RWPE2 (cell line): ENCODE measurements at regions not wholly inside any gene's neighbourhood (a gene's known extent, or its start where the extent isn't known, plus 50 kb on each side); places are given as distances from the start of the nearest gene placed in this dataset.

Experiments used
- ATAC-seq: fragments of 200-7000 bp; cut with Tn5 transposase; 3 replicates; pipeline ENCODE4 v1.9.1; 2021; ENCODE audit warnings: low read depth
- DNase-seq: peaks from one replicate; pipeline ENCODE4 v3.0.0-alpha.2; 2020; ENCODE audit warnings: low spot score
- H3K27ac ChIP-seq: fragments of 450-650 bp; 2 replicates; pipeline ENCODE4 v1.5.1; 2017; ENCODE audit warnings: mild to moderate bottlenecking; ENCODE audit not compliant: poor library complexity, severe bottlenecking
- H3K27me3 ChIP-seq: fragments of 250-450 bp; sonication (Bioruptor Pico); 2 replicates; pipeline ENCODE4 v1.5.1; 2021; ENCODE audit warnings: mild to moderate bottlenecking, moderate library complexity; ENCODE audit not compliant: insufficient read depth, poor library complexity, severe bottlenecking
- H3K36me3 ChIP-seq: fragments of 250-450 bp; sonication (Bioruptor Pico); 2 replicates; pipeline ENCODE4 v1.5.1; 2020; ENCODE audit warnings: low read depth, mild to moderate bottlenecking, moderate library complexity
- H3K4me1 ChIP-seq: fragments of 250-450 bp; sonication (Bioruptor Pico); 2 replicates; pipeline ENCODE4 v1.5.1; 2021; ENCODE audit warnings: mild to moderate bottlenecking, moderate library complexity; ENCODE audit not compliant: insufficient read depth, poor library complexity, severe bottlenecking
- H3K4me3 ChIP-seq: fragments of 250-450 bp; sonication (Bioruptor Pico); 2 replicates; pipeline ENCODE4 v1.5.1; 2021; ENCODE audit warnings: mild to moderate bottlenecking, moderate library complexity; ENCODE audit not compliant: severe bottlenecking
- H3K9me3 ChIP-seq: fragments of 250-450 bp; sonication (Bioruptor Pico); 2 replicates; pipeline ENCODE4 v1.5.1; 2021; ENCODE audit warnings: mild to moderate bottlenecking, moderate library complexity; ENCODE audit not compliant: severe bottlenecking
- CTCF ChIP-seq: fragments of 450-650 bp; IDR thresholded peaks from one replicate; pipeline ENCODE4 v1.5.1; 2017; ENCODE audit warnings: mild to moderate bottlenecking, moderate library complexity; ENCODE audit not compliant: poor library complexity, severe bottlenecking

DNA sequence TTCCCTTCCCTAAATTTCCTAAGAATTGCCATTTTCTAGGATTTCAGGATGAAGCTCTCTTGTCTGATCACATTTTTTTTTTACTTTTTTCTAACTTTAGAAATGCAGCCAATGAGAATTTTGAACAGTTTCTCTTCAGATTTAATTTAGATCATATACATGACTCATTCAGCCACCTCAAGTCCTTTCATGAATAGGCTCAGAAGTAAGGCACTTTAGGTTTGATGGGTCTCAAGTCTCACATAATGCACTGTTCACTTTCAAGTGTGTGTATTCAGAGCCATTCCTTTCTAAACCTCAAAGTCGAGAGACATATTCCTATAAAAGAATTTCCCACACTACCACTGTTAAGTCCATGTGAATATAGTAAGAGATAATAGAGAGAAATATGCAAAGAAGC, 614.1 kb upstream of the VRK2 start:
- ATAC-seq (no peak), DNase-seq (no peak)
- Histone ChIP-seq H3K4me3 (no peak overlapping the region), H3K27ac (no peak overlapping the region), H3K4me1 (no peaks in the 10 kb centered on the region), H3K9me3 (no peaks in the 10 kb centered on the region), H3K36me3 (no peaks in the 10 kb centered on the region), H3K27me3 (no peaks in the 10 kb centered on the region)
- no peak for TF ChIP-seq CTCF

DNA sequence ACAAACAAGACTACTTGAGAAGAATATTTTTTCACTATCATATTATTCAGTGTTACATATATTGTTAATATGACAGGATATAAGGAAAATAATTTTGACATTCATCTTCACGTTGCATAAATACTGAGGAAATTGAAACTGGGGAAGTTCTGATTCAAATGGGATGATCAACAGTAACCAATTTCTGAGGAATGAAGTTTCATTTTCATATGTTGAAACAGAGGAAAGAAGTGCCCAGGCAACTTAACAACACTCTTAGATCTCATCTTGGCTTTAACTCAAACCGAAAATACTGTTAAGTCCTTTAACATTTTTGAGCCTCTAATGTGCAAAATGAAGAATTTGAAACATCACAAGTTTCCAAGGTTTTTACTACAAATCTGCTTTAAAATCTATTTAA, 612.2 kb upstream of the VRK2 start:
- Histone ChIP-seq H3K27ac (no peak overlapping the region), H3K36me3 (no peaks in the 10 kb centered on the region), H3K9me3 (no peaks in the 10 kb centered on the region), H3K4me3 (no peak overlapping the region), H3K4me1 (no peaks in the 10 kb centered on the region), H3K27me3 (no peaks in the 10 kb centered on the region)
- no peak for TF ChIP-seq CTCF
- DNase-seq (no peak), ATAC-seq (no peak)

GRCh38 chr2:57434972-57435371, 611.6 kb upstream of the VRK2 start:
- no peaks in the 10 kb centered on the region for H3K9me3 ChIP-seq
- no peak for TF ChIP-seq CTCF
- no peaks in the 10 kb centered on the region for H3K36me3 ChIP-seq
- no peak overlapping the region for H3K4me3 ChIP-seq
- no peaks in the 10 kb centered on the region for H3K27me3 ChIP-seq
- no peaks in the 10 kb centered on the region for H3K4me1 ChIP-seq
- no peak overlapping the region for H3K27ac ChIP-seq
- ATAC-seq (no peak), DNase-seq (no peak)

DNA sequence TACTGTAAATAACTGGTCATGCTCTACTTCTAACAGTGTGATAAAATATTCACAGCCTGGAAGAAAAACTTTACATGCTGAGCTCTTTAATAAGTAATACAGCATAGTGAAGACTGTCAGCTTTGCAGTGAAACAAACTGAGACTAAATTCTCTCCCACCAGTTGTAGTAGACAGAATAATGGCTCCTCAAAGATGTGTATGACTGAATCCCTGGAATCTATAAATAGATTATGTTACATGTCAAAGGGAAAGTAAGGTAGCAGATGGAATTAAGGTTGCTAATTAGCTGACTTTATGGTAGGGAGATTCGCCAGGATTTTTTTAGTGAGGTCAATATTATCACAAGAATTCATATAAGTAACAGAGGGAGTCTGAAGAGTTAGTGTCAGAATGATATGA, 609.5 kb upstream of the VRK2 start:
- no peak for ATAC-seq
- no peak for TF ChIP-seq CTCF
- Histone ChIP-seq H3K4me1 (no peaks in the 10 kb centered on the region), H3K9me3 (no peaks in the 10 kb centered on the region), H3K27me3 (no peaks in the 10 kb centered on the region), H3K36me3 (no peaks in the 10 kb centered on the region), H3K4me3 (no peak overlapping the region), H3K27ac (no peak overlapping the region)
- no peak for DNase-seq

DNA sequence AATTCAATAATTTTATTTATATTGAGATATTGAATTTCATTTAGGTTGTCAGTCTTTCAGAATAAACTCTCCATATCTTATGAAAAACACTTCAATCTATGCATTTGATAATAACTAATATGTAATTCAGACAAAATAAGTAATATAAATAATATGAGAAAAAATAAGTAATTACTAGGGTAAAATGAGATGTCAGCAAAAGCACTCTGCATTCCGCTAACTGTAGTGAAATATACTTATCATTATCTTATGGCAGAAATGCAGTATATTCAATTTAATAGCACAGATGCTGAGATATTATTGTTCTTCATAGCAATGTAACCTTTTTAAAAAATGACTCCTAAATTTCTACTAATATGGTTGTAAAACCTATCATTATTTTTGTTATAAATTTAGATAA, 606.2 kb upstream of the VRK2 start:
- Histone ChIP-seq H3K27me3 (no peaks in the 10 kb centered on the region), H3K9me3 (no peaks in the 10 kb centered on the region), H3K36me3 (no peaks in the 10 kb centered on the region), H3K27ac (no peak overlapping the region), H3K4me1 (no peaks in the 10 kb centered on the region), H3K4me3 (no peak overlapping the region)
- ATAC-seq (no peak), DNase-seq (no peak)
- no peak for TF ChIP-seq CTCF
